Karpas-422 (cell line): ENCODE measurements at regions not wholly inside any gene's neighbourhood (a gene's known extent, or its start where the extent isn't known, plus 50 kb on each side); places are given as distances from the start of the nearest gene placed in this dataset.
"Not testable (repeated sequence)": the region's sequence is repeated elsewhere in the genome, so short reads cannot be mapped to it uniquely, and the experiment has no call there.

Experiments used
- DNase-seq: peaks from one replicate; pipeline ENCODE4 v3.0.0-alpha.2; 2015
- H2AFZ ChIP-seq: fragments of 200-600 bp; sonication (generic); 2 replicates; pipeline ENCODE4 v1.6.1; 2014; ENCODE audit warnings: antibody characterized with exemption, low read length, mixed read lengths
- H3K27ac ChIP-seq: fragments of 200-600 bp; sonication (generic); 2 replicates; pipeline ENCODE4 v1.5.1; 2014; ENCODE audit warnings: mild to moderate bottlenecking, low read length, moderate library complexity
- H3K27me3 ChIP-seq: fragments of 200-600 bp; sonication (generic); 2 replicates; pipeline ENCODE4 v1.6.1; 2014; ENCODE audit warnings: low read length, mixed read lengths
- H3K36me3 ChIP-seq: fragments of 200-600 bp; sonication (generic); 2 replicates; pipeline ENCODE4 v1.6.1; 2014; ENCODE audit warnings: low read length, mixed read lengths; ENCODE audit not compliant: insufficient read depth
- H3K4me1 ChIP-seq: fragments of 200-600 bp; sonication (generic); 2 replicates; pipeline ENCODE4 v1.6.1; 2014; ENCODE audit warnings: mild to moderate bottlenecking, low read length, mixed read lengths
- H3K4me2 ChIP-seq: fragments of 200-600 bp; sonication (generic); 2 replicates; pipeline ENCODE4 v1.6.1; 2014; ENCODE audit warnings: low read length, low read depth, mild to moderate bottlenecking; ENCODE audit not compliant: poor library complexity, severe bottlenecking
- H3K4me3 ChIP-seq: fragments of 200-600 bp; sonication (generic); 2 replicates; pipeline ENCODE4 v1.5.1; 2014; ENCODE audit warnings: mild to moderate bottlenecking, antibody characterized with exemption, low read length, mixed read lengths
- H3K79me2 ChIP-seq: fragments of 200-600 bp; sonication (generic); 2 replicates; pipeline ENCODE4 v1.6.1; 2014; ENCODE audit warnings: mild to moderate bottlenecking, low read length, mixed read lengths
- H3K9ac ChIP-seq: fragments of 200-600 bp; sonication (generic); 2 replicates; pipeline ENCODE4 v1.6.0; 2014; ENCODE audit warnings: low read length
- H3K9me2 ChIP-seq: fragments of 200-600 bp; sonication (generic), shearing (Covaris generic); replicated peaks from 2 replicates; pipeline ENCODE4 v1.6.0; 2014; ENCODE audit warnings: mild to moderate bottlenecking, low read length, moderate library complexity; ENCODE audit not compliant: insufficient read depth
- H3K9me3 ChIP-seq: fragments of 300-700, 200-600 bp; sonication (generic); 2 replicates; pipeline ENCODE4 v1.6.1; 2014; ENCODE audit warnings: low read length, mixed read lengths
- H4K20me1 ChIP-seq: fragments of 200-600 bp; sonication (generic); 2 replicates; pipeline ENCODE4 v1.6.1; 2014; ENCODE audit warnings: mild to moderate bottlenecking, antibody characterized with exemption, low read length, low read depth; ENCODE audit not compliant: insufficient read depth

DNA sequence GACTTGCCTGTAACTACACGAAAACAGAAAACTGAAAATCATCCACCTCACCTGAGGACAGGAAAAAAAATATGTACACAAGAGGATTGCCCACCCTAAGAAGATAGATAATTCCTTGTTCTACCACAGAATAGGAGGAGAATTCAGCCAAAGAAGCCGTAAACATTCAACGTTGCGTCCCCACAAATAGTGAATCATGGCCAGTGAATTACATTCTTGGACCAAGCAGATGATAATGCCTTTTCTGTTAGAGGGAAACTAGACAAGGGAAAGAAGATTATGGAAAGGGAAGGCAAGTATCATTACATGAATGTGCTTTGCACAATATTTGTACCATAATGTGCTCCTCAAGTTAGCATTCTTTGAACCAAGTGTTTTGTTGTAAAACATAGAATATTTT, 95.5 kb upstream of the C1QTNF7 start:
- no peaks in the 10 kb centered on the region for H3K9me3 ChIP-seq
- no peak overlapping the region for H3K9ac ChIP-seq
- H3K4me3 ChIP-seq: no peak overlapping the region
- no peaks in the 10 kb centered on the region for H4K20me1 ChIP-seq
- no peak overlapping the region for H3K4me2 ChIP-seq
- no peaks in the 10 kb centered on the region for H3K79me2 ChIP-seq
- H3K27ac ChIP-seq: no peak overlapping the region
- H3K9me2 ChIP-seq: no peaks in the 10 kb centered on the region
- no peaks in the 10 kb centered on the region for H3K4me1 ChIP-seq
- H3K27me3 ChIP-seq: no peaks in the 10 kb centered on the region; the same call in 1 of the 2 replicates
- DNase-seq: no peak
- no peak overlapping the region for H2AFZ ChIP-seq
- no peaks in the 10 kb centered on the region for H3K36me3 ChIP-seq

DNA sequence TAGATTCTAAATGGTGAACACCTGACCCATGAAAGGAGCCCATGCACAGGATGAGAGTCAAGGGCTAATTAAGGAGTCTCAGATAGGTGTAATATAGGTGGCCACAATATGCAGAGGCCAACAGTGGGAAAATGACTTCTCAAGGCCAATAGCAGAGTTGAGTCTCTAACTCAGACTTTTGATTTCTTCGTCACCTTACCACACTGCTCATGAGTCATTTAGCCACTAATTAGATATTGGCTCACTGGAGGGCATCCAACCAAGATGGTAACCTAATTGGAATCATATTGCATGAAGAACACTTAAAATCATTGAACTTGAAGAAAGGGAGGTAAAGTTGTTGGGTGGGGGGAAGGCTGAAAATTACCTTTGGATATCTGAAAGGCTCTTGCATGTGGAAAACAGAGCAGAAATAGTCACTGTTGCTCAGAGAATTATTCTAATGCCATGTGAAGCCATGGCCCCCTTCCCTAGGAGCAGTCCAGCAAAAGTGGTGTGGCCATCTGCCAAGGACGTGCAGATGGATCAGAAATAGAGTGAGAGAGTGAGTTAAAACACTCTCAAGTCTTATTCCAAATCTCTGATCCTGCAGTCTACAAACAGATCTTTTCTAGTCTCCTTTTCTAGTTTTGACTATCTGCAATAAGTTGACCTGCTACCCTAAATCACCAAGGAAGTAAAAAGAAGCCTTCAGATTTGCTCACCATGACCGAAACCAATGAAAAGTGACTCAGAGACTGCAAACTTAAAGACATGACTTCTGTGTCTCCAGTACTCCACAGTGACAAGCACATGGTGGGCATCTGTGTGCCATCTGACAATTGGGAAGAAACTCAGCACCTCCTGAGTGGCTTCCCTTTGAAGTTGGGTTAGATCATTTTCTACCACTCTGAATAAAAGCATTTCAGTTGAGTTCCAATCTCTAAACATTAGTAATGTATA, 93.9 kb upstream of the C1QTNF7 start:
- no peak overlapping the region for H2AFZ ChIP-seq
- no peaks in the 10 kb centered on the region for H3K36me3 ChIP-seq
- no peak overlapping the region for H3K9ac ChIP-seq
- H3K27me3 ChIP-seq: no peaks in the 10 kb centered on the region
- H3K9me3 ChIP-seq: no peaks in the 10 kb centered on the region
- no peak overlapping the region for H3K27ac ChIP-seq
- no peak overlapping the region for H3K4me3 ChIP-seq
- no peaks in the 10 kb centered on the region for H4K20me1 ChIP-seq
- H3K9me2 ChIP-seq: no peaks in the 10 kb centered on the region
- H3K79me2 ChIP-seq: no peaks in the 10 kb centered on the region
- DNase-seq: no peak
- H3K4me2 ChIP-seq: no peak overlapping the region
- H3K4me1 ChIP-seq: no peaks in the 10 kb centered on the region

DNA sequence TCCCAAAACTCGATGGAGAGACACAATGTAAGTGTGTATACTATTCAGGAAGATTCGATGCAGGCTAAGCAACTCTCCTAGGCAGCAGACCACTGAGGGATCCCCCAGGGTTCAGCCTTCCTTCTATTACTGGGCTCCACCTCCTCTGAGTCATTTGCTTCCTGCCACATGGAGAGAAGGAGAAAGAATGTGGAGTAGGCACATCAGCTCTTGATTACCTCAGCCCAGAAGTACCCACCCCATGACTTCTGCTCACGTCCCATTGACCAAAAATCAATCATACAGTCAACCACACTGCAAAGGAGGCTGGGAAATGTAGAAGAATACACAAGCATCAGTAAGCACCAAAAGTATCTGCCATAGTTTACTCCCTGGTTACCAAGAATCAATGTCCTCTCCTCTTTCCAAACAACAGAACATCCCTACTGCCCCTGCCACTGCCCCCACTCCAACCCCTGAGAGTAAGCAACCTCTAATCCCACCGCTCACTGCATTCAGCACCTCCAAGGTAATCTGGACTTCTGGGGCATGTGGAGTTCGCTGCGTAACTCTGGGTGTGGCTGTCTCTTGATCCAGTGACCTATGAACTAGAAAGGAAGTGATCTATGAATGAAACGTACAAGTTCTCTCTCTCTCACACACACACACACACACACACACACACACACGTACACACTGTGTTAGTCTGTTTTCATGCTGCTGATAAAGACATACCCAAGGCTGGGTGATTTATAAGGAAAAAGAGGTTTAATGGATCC, 91.2 kb upstream of the C1QTNF7 start:
- H3K9ac ChIP-seq: no peak overlapping the region
- H3K4me1 ChIP-seq: no peaks in the 10 kb centered on the region
- no peak overlapping the region for H2AFZ ChIP-seq
- H3K36me3 ChIP-seq: no peaks in the 10 kb centered on the region
- H3K27me3 ChIP-seq: no peaks in the 10 kb centered on the region
- DNase-seq: no peak
- no peaks in the 10 kb centered on the region for H3K9me3 ChIP-seq
- no peak overlapping the region for H3K4me3 ChIP-seq
- no peaks in the 10 kb centered on the region for H4K20me1 ChIP-seq
- H3K4me2 ChIP-seq: no peak overlapping the region
- no peak overlapping the region for H3K27ac ChIP-seq
- no peaks in the 10 kb centered on the region for H3K9me2 ChIP-seq
- H3K79me2 ChIP-seq: no peaks in the 10 kb centered on the region

DNA sequence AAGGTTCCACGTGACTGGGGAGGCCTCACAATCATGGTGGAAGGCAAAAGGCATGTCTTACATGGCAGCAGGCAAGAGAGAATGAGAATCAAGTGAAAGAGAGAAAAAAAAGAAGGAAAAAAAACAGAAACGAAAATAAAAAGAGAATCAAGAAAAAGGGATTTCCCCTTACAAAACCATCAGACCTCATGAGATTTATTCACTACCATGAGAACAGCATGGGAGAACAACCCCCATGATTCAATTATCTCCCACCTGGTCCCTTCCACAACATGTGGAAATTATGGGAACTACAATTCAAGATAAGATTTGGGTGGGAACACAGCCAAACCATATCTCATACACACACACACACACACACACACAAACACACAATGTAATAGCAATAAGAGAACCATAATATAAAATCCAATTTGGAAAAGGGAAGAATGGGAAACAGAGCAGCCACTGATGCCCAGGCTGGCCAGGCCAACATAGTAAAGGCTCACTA, 90.6 kb upstream of the C1QTNF7 start:
- not testable (repeated sequence) for H3K4me1 ChIP-seq, H3K4me2 ChIP-seq, H3K36me3 ChIP-seq, H3K9ac ChIP-seq, H3K27ac ChIP-seq, H2AFZ ChIP-seq, H3K9me3 ChIP-seq, H3K79me2 ChIP-seq, H3K9me2 ChIP-seq, H3K4me3 ChIP-seq, DNase-seq, H3K27me3 ChIP-seq, H4K20me1 ChIP-seq

DNA sequence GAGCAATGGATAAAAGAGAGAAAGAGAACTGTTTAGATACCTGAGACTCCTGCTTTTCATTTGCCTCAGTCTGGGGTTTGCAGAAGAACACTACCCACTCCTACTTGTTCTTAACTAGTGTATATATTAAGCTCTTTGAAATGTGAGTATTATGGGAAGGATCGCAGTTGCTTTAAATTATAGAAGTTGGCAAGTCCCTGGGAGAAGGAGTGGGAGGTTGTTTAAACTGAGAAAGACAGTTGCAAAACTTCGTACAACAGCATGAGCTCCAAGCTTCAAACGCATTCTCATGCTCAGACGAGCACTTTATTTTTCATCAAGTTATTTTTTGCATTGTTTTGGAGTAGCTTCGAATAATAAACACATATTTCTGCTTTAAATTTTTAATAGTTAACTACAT, 88.1 kb upstream of the C1QTNF7 start:
- no peak for DNase-seq
- no peaks in the 10 kb centered on the region for H4K20me1 ChIP-seq
- H3K9me3 ChIP-seq: no peaks in the 10 kb centered on the region
- H3K36me3 ChIP-seq: no peaks in the 10 kb centered on the region
- H3K79me2 ChIP-seq: no peaks in the 10 kb centered on the region
- H3K4me2 ChIP-seq: no peak overlapping the region
- no peaks in the 10 kb centered on the region for H3K9me2 ChIP-seq
- H3K4me3 ChIP-seq: no peak overlapping the region
- no peak overlapping the region for H3K9ac ChIP-seq
- no peaks in the 10 kb centered on the region for H3K27me3 ChIP-seq
- H3K4me1 ChIP-seq: no peaks in the 10 kb centered on the region
- no peak overlapping the region for H2AFZ ChIP-seq
- no peak overlapping the region for H3K27ac ChIP-seq

DNA sequence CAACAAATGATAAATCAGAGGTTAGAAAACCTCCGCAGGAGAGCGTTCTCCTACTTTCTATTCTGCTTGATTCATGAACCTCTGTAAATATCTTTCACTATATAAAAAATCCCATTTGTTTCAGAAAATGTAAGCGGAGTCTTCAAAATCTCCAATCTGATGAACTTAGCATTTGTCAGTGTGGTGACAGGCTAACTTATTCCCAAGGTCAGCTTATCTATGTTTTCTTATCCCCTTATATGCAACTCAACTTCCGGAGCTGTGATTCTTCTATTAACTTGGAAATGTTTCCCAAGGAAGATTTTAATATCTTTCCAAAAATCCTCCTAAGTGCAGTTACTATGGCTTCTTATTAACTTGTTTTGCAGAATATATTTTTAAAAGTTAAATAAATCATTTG, 87.5 kb upstream of the C1QTNF7 start:
- H3K9me3 ChIP-seq: no peaks in the 10 kb centered on the region
- no peak overlapping the region for H3K27ac ChIP-seq
- no peak overlapping the region for H3K4me3 ChIP-seq
- H3K9ac ChIP-seq: no peak overlapping the region
- no peaks in the 10 kb centered on the region for H3K36me3 ChIP-seq
- H3K4me2 ChIP-seq: no peak overlapping the region
- no peaks in the 10 kb centered on the region for H3K27me3 ChIP-seq
- no peaks in the 10 kb centered on the region for H4K20me1 ChIP-seq
- no peak overlapping the region for H2AFZ ChIP-seq
- no peaks in the 10 kb centered on the region for H3K9me2 ChIP-seq
- no peaks in the 10 kb centered on the region for H3K79me2 ChIP-seq
- H3K4me1 ChIP-seq: no peaks in the 10 kb centered on the region
- no peak for DNase-seq

DNA sequence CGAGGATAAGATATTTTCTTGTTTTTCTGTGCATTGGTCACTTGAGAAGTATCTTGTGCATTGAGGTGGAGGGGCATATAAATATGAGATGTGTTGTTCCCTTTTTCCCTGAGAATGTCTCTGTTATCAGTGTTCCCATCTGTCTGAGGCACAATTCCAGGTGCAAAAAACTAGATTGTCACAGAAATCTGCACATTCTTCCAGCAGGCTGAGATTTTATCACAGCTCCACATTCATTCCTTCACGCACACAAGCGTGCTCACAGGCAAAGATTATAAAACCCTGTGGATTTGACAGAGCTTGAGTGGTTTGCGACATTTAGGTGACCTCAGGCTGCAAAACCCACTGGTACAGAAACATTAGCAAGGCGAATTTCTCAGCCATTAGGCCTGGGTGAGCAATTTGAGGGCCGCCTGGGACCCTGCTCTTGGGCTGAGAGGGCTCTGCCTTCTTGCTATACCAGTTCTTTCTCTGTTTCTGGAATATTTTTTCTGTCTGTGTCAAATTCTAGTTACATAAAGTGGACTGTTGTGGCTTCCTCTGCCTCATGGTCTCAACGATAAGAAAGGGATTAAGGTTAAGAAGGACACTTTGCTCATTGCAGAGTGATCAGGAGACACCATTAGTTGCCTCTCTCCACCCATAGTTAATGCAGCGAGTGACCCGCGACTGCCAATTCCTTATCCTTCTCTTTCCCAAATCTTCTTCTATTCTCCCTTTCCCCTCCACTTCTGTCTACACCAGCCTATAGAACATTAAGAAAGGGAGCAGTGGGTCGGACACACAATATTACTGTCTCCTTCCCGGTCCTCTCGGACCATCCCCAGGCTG, 86.7 kb upstream of the C1QTNF7 start:
- H4K20me1 ChIP-seq: no peaks in the 10 kb centered on the region
- no peak overlapping the region for H3K4me3 ChIP-seq
- no peaks in the 10 kb centered on the region for H3K27me3 ChIP-seq
- H3K4me2 ChIP-seq: no peak overlapping the region
- H2AFZ ChIP-seq: no peak overlapping the region
- no peaks in the 10 kb centered on the region for H3K9me3 ChIP-seq
- no peak for DNase-seq
- H3K36me3 ChIP-seq: no peaks in the 10 kb centered on the region
- no peaks in the 10 kb centered on the region for H3K9me2 ChIP-seq
- H3K4me1 ChIP-seq: no peaks in the 10 kb centered on the region
- H3K9ac ChIP-seq: no peak overlapping the region
- no peak overlapping the region for H3K27ac ChIP-seq
- no peaks in the 10 kb centered on the region for H3K79me2 ChIP-seq
